ENCODE measurements at regions not wholly inside any gene's neighbourhood (a gene's known extent, or its start where the extent isn't known, plus 50 kb on each side); places are given as distances from the start of the nearest gene placed in this dataset.

DNA sequence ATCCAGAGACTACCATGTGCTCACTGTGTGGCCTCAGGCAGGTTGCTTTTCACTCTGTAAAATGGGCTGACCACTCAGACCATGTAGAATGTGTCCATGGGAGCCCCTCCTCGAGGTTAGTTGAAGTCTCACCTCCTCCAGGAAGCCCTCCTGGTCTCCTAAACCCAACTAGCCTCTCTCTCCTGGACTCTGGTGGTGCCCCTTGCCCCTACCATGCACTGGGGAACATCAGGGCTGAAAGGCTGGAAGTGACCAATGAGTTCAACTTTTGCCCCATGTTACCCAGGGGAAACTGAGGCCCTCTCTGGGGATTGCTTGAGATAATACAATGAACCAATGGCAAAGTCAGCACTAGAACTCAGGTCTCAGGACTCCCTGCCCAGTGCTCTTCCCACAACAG is 69.2 kb upstream of the SLC6A6 start:
- Histone ChIP-seq H3K9me3 (replicated peaks; ENCODE audit: insufficient read depth, low read length) (no peaks in the 10 kb centered on the region), H3K79me2 (ENCODE audit: low read length) (no peaks in the 10 kb centered on the region), H3K27me3 (replicated peaks; ENCODE audit: insufficient read depth, low read length) (no peaks in the 10 kb centered on the region)

DNA sequence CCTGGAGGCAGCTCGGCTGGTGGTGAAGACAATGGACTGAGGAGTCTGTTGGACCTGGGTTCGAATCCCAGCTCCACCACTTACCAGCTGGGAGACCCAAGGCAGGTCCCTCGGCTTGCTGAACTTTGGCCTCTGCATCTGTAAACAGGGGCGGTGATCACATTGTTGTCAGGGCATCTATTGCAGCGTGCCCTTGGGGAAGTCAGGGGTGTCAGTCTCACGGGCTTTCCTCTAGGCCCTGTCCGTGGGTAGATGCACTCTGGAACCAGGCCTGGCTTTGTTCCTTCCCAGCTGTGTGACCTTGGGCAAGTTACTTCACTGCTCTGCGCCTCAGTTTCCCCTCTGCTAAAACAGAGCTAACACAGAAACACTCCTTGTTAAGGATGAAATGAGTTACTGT is 68.8 kb upstream of the SLC6A6 start:
- H3K4me1 ChIP-seq (ENCODE audit: low read length) = 0 out of 2 replicates have a peak, but pooled peaks cover 4% of the 10 kb centered on the region
- no peaks in the 10 kb centered on the region for H3K9me2 ChIP-seq (replicated peaks; ENCODE audit: insufficient read depth, low read length)
- H3K27me3 ChIP-seq (replicated peaks; ENCODE audit: insufficient read depth, low read length) = no peaks in the 10 kb centered on the region
- H3K27ac ChIP-seq (ENCODE audit: low read length) = no peak overlapping the region
- DNase-seq = no peak
- no peak overlapping the region for H2AFZ ChIP-seq (ENCODE audit: low read length)
- H3K4me2 ChIP-seq (ENCODE audit: low read depth, low read length) = no peak overlapping the region
- H3K79me2 ChIP-seq (ENCODE audit: low read length) = no peaks in the 10 kb centered on the region
- H4K20me1 ChIP-seq (ENCODE audit: insufficient read depth, low read length) = no peaks in the 10 kb centered on the region
- no peak for TF ChIP-seq CTCF (IDR thresholded peaks at IDR 0.05; ENCODE audit: low read length)
- TF ChIP-seq EZH2 (optimal IDR thresholded peaks at IDR 0.05; ENCODE audit: low read depth, low read length) = no peak
- TF ChIP-seq EZH2phosphoT487 (IDR thresholded peaks at IDR 0.05; ENCODE audit: low read length) = no peak
- no peak overlapping the region for H3K4me3 ChIP-seq (ENCODE audit: low read length)
- no peaks in the 10 kb centered on the region for H3K9me3 ChIP-seq (replicated peaks; ENCODE audit: insufficient read depth, low read length)
- H3F3A ChIP-seq (ENCODE audit: insufficient read depth, low read length) = no peaks in the 10 kb centered on the region
- no peaks in the 10 kb centered on the region for H3K36me3 ChIP-seq (replicated peaks; ENCODE audit: insufficient read depth, low read length)
- no peak overlapping the region for H3K9ac ChIP-seq (ENCODE audit: low read length)

More for the DNA sequence above, 69.2 kb upstream of the SLC6A6 start:
- Histone ChIP-seq H3K4me2 (ENCODE audit: low read depth, low read length) (no peak overlapping the region), H2AFZ (ENCODE audit: low read length) (no peak overlapping the region), H3K9ac (ENCODE audit: low read length) (no peak overlapping the region), H4K20me1 (ENCODE audit: insufficient read depth, low read length) (no peaks in the 10 kb centered on the region), H3K27ac (ENCODE audit: low read length) (no peak overlapping the region), H3F3A (ENCODE audit: insufficient read depth, low read length) (no peaks in the 10 kb centered on the region), H3K36me3 (replicated peaks; ENCODE audit: insufficient read depth, low read length) (no peaks in the 10 kb centered on the region), H3K9me2 (replicated peaks; ENCODE audit: insufficient read depth, low read length) (no peaks in the 10 kb centered on the region), H3K4me3 (ENCODE audit: low read length) (no peak overlapping the region), H3K4me1 (ENCODE audit: low read length) (0 out of 2 replicates have a peak, but pooled peaks cover 4% of the 10 kb centered on the region)
- TF ChIP-seq EZH2phosphoT487 (IDR thresholded peaks at IDR 0.05; ENCODE audit: low read length) (no peak), EZH2 (optimal IDR thresholded peaks at IDR 0.05; ENCODE audit: low read depth, low read length) (no peak), CTCF (IDR thresholded peaks at IDR 0.05; ENCODE audit: low read length) (no peak)
- no peak for DNase-seq

- H3K27me3 ChIP-seq (replicated peaks; ENCODE audit: insufficient read depth, low read length) = no peaks in the 10 kb centered on the region
- no peaks in the 10 kb centered on the region for H3K79me2 ChIP-seq (ENCODE audit: low read length)
- no peaks in the 10 kb centered on the region for H3K9me2 ChIP-seq (replicated peaks; ENCODE audit: insufficient read depth, low read length)
- H3K27ac ChIP-seq (ENCODE audit: low read length) = no peak overlapping the region
- TF ChIP-seq EZH2phosphoT487 (IDR thresholded peaks at IDR 0.05; ENCODE audit: low read length) = no peak
- TF ChIP-seq CTCF (IDR thresholded peaks at IDR 0.05; ENCODE audit: low read length) = no peak
- TF ChIP-seq EZH2 (optimal IDR thresholded peaks at IDR 0.05; ENCODE audit: low read depth, low read length) = no peak
- no peak overlapping the region for H3K4me3 ChIP-seq (ENCODE audit: low read length)
- H4K20me1 ChIP-seq (ENCODE audit: insufficient read depth, low read length) = no peaks in the 10 kb centered on the region
- no peak overlapping the region for H2AFZ ChIP-seq (ENCODE audit: low read length)
- no peak for DNase-seq
- no peaks in the 10 kb centered on the region for H3K9me3 ChIP-seq (replicated peaks; ENCODE audit: insufficient read depth, low read length)
- no peak overlapping the region for H3K4me2 ChIP-seq (ENCODE audit: low read depth, low read length)
- H3F3A ChIP-seq (ENCODE audit: insufficient read depth, low read length) = no peaks in the 10 kb centered on the region
- no peak overlapping the region for H3K9ac ChIP-seq (ENCODE audit: low read length)
- H3K36me3 ChIP-seq (replicated peaks; ENCODE audit: insufficient read depth, low read length) = no peaks in the 10 kb centered on the region
- 0 out of 2 replicates have a peak, but pooled peaks cover 4% of the 10 kb centered on the region for H3K4me1 ChIP-seq (ENCODE audit: low read length)
Measured at GRCh38 chr3:14334136-14334535, 68.3 kb upstream of the SLC6A6 start.

Data from MM.1S (cell line).